ENCODE measurements at regions not wholly inside any gene's neighbourhood (a gene's known extent, or its start where the extent isn't known, plus 50 kb on each side); places are given as distances from the start of the nearest gene placed in this dataset.

DNA sequence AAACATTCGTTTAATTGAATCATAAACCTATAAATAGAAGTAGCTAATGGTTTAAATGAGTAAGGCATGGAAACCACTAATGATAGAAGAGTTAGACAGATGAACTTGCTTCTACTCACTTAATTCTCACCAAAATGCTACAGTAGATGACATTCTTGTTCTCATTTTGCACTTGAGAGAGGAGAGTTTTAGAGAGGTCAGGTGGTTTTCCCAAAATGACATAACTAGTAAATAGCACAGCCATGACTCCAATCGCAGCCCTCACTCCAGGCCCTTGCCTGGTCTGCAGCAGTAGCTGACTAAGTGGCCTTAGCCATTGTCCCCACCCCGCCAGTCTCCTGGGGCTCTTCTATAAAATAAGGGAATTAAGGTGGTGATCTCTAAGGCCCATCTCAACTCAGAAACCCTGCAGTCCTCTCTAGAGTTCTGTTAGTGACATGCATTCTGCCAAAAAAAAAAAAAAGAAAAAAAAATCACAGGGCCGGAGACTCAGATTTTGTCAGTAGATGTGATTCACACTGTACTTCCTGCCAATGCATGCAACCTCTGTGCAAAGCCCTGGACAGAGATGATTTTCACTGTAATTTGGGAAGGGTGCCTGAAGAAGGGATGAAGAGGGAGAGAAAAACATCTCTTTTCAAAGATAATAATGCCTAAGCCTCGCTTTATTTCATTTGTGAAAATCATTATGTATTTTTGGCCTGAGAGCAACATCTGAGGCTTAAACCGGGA, 221.8 kb downstream of the ANAPC1 start:
- TF ChIP-seq RAD21 (IDR thresholded peaks at IDR 0.05; ENCODE audit: low read depth) (no peak), NFIC (IDR thresholded peaks at IDR 0.05) (no peak), EGR1 (IDR thresholded peaks at IDR 0.05) (no peak), CREB1 (IDR thresholded peaks at IDR 0.05; ENCODE audit: low read depth) (no peak), TCF12 (IDR thresholded peaks at IDR 0.05; ENCODE audit: low read depth) (no peak), EP300 (IDR thresholded peaks at IDR 0.05; ENCODE audit: borderline replicate concordance) (no peak), TAF1 (IDR thresholded peaks at IDR 0.05; ENCODE audit: low read depth) (no peak), YY1 (IDR thresholded peaks at IDR 0.05; ENCODE audit: low read depth) (no peak), CEBPB (IDR thresholded peaks at IDR 0.05) (no peak), TEAD4 (IDR thresholded peaks at IDR 0.05) (no peak)
- TF ChIP-seq, protein P1, sequence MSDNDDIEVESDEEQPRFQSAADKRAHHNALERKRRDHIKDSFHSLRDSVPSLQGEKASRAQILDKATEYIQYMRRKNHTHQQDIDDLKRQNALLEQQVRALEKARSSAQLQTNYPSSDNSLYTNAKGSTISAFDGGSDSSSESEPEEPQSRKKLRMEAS (IDR thresholded peaks at IDR 0.05) = no peak
- TF ChIP-seq, protein P2, sequence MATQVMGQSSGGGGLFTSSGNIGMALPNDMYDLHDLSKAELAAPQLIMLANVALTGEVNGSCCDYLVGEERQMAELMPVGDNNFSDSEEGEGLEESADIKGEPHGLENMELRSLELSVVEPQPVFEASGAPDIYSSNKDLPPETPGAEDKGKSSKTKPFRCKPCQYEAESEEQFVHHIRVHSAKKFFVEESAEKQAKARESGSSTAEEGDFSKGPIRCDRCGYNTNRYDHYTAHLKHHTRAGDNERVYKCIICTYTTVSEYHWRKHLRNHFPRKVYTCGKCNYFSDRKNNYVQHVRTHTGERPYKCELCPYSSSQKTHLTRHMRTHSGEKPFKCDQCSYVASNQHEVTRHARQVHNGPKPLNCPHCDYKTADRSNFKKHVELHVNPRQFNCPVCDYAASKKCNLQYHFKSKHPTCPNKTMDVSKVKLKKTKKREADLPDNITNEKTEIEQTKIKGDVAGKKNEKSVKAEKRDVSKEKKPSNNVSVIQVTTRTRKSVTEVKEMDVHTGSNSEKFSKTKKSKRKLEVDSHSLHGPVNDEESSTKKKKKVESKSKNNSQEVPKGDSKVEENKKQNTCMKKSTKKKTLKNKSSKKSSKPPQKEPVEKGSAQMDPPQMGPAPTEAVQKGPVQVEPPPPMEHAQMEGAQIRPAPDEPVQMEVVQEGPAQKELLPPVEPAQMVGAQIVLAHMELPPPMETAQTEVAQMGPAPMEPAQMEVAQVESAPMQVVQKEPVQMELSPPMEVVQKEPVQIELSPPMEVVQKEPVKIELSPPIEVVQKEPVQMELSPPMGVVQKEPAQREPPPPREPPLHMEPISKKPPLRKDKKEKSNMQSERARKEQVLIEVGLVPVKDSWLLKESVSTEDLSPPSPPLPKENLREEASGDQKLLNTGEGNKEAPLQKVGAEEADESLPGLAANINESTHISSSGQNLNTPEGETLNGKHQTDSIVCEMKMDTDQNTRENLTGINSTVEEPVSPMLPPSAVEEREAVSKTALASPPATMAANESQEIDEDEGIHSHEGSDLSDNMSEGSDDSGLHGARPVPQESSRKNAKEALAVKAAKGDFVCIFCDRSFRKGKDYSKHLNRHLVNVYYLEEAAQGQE (IDR thresholded peaks at IDR 0.05; ENCODE audit: low read depth) = no peak
- TF ChIP-seq, protein P3, sequence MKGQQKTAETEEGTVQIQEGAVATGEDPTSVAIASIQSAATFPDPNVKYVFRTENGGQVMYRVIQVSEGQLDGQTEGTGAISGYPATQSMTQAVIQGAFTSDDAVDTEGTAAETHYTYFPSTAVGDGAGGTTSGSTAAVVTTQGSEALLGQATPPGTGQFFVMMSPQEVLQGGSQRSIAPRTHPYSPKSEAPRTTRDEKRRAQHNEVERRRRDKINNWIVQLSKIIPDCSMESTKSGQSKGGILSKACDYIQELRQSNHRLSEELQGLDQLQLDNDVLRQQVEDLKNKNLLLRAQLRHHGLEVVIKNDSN (IDR thresholded peaks at IDR 0.05) = no peak

Measured in Ishikawa (cell line).